ENCODE measurements at regions not wholly inside any gene's neighbourhood (a gene's known extent, or its start where the extent isn't known, plus 50 kb on each side); places are given as distances from the start of the nearest gene placed in this dataset.
A peak's percentile ranks its signal among the peaks of the same experiment; 100 is the strongest.
"Not testable (repeated sequence)": the region's sequence is repeated elsewhere in the genome, so short reads cannot be mapped to it uniquely, and the experiment has no call there.

DNA sequence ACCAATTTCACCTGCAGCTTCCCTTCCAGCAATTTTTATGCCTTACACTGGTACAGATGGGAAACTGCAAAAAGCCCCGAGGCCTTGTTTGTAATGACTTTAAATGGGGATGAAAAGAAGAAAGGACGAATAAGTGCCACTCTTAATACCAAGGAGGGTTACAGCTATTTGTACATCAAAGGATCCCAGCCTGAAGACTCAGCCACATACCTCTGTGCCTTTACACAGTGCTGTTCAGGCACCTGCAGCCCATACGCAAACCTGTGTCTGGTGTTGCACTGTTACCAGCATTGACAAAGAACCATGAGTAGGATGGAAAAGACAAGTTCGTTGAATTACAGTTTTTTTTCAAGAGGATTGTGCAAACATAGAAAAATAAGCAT, 432.0 kb upstream of the OR4E1 start:
- intact Hi-C loops (cut with DNase I), result no loop called here
- Histone ChIP-seq H3K9me3 (no peaks in the 10 kb centered on the region), H3K4me1 (no peaks in the 10 kb centered on the region), H3K27me3 (no peaks in the 10 kb centered on the region), H3K27ac (no peak overlapping the region), H3K4me3 (no peak overlapping the region), H3K36me3 (no peaks in the 10 kb centered on the region)
- WGBS (ENCODE audit: insufficient coverage, low coverage, low lambda C conversion rate, missing lambda C conversion rate), result 42% methylated on average over 4 of the region's 4 CpGs
- DNase-seq (no peak), ATAC-seq (no peak)
- TF ChIP-seq, protein P1, sequence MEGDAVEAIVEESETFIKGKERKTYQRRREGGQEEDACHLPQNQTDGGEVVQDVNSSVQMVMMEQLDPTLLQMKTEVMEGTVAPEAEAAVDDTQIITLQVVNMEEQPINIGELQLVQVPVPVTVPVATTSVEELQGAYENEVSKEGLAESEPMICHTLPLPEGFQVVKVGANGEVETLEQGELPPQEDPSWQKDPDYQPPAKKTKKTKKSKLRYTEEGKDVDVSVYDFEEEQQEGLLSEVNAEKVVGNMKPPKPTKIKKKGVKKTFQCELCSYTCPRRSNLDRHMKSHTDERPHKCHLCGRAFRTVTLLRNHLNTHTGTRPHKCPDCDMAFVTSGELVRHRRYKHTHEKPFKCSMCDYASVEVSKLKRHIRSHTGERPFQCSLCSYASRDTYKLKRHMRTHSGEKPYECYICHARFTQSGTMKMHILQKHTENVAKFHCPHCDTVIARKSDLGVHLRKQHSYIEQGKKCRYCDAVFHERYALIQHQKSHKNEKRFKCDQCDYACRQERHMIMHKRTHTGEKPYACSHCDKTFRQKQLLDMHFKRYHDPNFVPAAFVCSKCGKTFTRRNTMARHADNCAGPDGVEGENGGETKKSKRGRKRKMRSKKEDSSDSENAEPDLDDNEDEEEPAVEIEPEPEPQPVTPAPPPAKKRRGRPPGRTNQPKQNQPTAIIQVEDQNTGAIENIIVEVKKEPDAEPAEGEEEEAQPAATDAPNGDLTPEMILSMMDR (IDR thresholded peaks at IDR 0.05), result no peak
- no peak for TF ChIP-seq POLR2A (IDR thresholded peaks at IDR 0.05)

DNA sequence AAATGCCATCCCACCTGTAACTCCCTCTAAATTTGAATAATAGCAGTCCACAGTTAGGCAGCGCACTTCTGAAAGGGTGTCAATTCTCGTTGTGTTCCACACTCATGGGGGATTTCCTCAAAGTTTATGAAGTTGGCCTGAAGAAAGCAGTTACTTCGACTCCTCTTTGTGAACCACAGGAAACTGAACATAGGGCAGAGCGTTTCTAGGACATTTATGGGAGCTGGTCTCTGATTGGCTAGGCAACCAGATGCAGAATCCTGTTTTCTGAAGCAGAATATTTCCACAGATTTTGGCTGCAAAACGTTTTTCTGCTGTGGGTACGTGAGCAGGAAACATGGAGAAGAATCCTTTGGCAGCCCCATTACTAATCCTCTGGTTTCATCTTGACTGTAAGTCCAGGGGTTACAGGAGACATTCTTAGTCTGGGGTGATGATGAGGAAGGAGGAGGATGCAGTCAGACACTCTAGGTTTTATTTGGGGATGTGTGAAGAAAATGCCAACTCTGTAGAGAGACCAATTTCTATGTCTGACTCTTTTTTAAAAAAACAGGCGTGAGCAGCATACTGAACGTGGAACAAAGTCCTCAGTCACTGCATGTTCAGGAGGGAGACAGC, 431.5 kb upstream of the OR4E1 start:
- Histone ChIP-seq H3K4me1 (no peaks in the 10 kb centered on the region), H3K9me3 (no peaks in the 10 kb centered on the region), H3K36me3 (no peaks in the 10 kb centered on the region), H3K27me3 (no peaks in the 10 kb centered on the region), H3K4me3 (no peak overlapping the region), H3K27ac (no peak overlapping the region)
- intact Hi-C loops (cut with DNase I), result no loop called here
- ATAC-seq (no peak), DNase-seq (no peak)
- WGBS (ENCODE audit: insufficient coverage, low coverage, low lambda C conversion rate, missing lambda C conversion rate), result 31% methylated on average over 7 of the region's 8 CpGs
- TF ChIP-seq POLR2A (IDR thresholded peaks at IDR 0.05), result no peak
- TF ChIP-seq, protein P1 (IDR thresholded peaks at IDR 0.05), result no peak

DNA sequence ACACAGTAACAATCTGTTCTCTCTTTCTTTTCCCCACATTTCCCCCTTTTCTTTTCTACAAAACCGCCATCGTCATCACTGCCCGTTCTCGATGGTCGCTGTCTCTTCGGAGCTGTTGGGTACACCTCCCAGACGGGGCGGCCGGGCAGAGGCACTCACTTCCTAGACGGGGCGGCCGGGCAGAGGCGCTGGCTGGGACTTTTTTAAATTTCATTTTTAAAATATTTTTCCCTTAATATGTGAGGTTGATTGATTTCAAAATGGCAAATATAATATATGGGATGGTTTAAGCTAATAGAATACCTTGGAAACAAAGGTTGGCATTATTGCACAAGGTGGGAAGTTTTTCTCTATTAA, 427.1 kb upstream of the OR4E1 start:
- intact Hi-C loops (cut with DNase I); H3K27me3 ChIP-seq; DNase-seq; H3K36me3 ChIP-seq; H3K27ac ChIP-seq; H3K4me3 ChIP-seq; ATAC-seq; H3K4me1 ChIP-seq; H3K9me3 ChIP-seq: not testable (repeated sequence)
- WGBS (ENCODE audit: insufficient coverage, low coverage, low lambda C conversion rate, missing lambda C conversion rate), result 70% methylated on average over 11 of the region's 13 CpGs

DNA sequence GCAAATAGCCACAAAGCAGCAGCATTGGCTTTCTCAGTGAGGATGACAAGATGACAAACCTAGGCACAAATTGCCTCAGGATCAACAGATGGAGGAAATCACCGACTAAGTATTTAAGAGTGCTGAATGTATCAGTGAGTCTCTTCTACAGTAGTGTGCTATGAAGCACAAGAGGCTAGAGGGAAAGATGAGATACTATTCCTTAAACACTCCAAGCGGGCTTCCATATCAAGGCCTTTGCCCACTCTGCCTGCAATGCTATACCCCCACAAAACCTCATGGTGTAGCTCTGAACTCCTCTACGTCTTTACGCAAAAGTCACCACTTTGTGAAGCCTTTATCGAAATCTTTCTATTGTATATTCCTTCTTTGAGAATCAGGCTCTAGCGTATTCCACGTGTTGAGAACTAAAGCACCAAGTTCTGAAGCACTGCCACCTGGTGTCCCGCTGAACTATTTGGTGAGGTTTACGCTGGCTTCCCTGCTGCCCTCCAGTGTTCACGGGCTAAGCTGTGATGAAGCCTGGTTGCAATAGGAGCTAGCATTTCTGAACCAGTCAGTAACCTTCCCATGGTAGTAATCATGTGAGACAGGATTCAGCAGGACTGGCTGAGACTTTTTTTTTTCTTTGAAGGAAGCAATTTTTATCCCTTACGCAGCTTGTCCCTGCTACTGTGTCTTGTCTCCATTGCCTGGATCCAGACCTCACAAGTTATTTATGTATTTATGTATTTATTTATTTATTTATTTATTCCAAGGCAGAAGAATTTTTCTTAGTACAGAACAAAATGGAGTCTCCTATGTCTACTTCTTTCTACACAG, 426.5 kb upstream of the OR4E1 start:
- Histone ChIP-seq H3K36me3 (no peaks in the 10 kb centered on the region), H3K9me3 (no peaks in the 10 kb centered on the region), H3K27ac (no peak overlapping the region), H3K4me1 (no peaks in the 10 kb centered on the region), H3K4me3 (no peak overlapping the region), H3K27me3 (no peaks in the 10 kb centered on the region)
- DNase-seq, result peak in 1 of 3 donors; percentile 44
- ATAC-seq, result peak; percentile 76 to 97 (median 88)
- TF ChIP-seq, protein P1 (IDR thresholded peaks at IDR 0.05), result peak in 3 of 4 donors; percentile 28 to 67 (median 45)
- no peak for TF ChIP-seq POLR2A (IDR thresholded peaks at IDR 0.05)
- intact Hi-C loops (cut with DNase I), result no loop called here
- 21% methylated on average over 11 of the region's 11 CpGs for WGBS (ENCODE audit: insufficient coverage, low coverage, low lambda C conversion rate, missing lambda C conversion rate)

DNA sequence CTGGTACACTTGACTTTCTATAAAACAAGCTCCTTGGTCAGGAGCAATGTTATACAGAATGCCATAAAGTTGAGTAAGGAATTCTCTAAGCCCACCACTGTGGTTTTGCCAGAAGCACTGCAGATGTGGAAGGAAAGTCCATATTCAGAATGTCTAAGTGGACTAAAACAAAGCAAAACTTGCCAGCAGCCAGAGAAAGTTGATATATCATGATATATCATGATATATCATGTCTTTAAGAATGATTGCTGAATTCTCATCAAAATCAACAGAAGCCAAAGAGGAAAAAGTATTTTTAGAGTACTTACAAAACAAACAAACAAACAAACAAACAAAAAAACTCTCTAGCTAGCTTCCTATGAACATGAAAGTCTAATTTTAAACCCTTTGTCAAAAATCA, 424.8 kb upstream of the OR4E1 start:
- H3K4me1 ChIP-seq, result no peaks in the 10 kb centered on the region
- no peaks in the 10 kb centered on the region for H3K27me3 ChIP-seq
- intact Hi-C loops (cut with DNase I), result no loop called here
- TF ChIP-seq, protein P1 (IDR thresholded peaks at IDR 0.05), result no peak
- TF ChIP-seq POLR2A (IDR thresholded peaks at IDR 0.05), result no peak
- no peak overlapping the region for H3K4me3 ChIP-seq
- no peak overlapping the region for H3K27ac ChIP-seq
- H3K9me3 ChIP-seq, result no peaks in the 10 kb centered on the region
- no peak for DNase-seq
- H3K36me3 ChIP-seq, result no peaks in the 10 kb centered on the region
- ATAC-seq, result no peak
